Activated T-cell treated with anti-CD3 and anti-CD28 coated beads, Interleukin-2, amount 50 U/mL, for 24 hours (primary cell): ENCODE measurements at regions not wholly inside any gene's neighbourhood (a gene's known extent, or its start where the extent isn't known, plus 50 kb on each side); places are given as distances from the start of the nearest gene placed in this dataset.
"Not testable (repeated sequence)": the region's sequence is repeated elsewhere in the genome, so short reads cannot be mapped to it uniquely, and the experiment has no call there.

Experiments used
- DNase-seq: peaks from one replicate; pipeline ENCODE4 v3.0.0-alpha.2; 2020
- H3K27ac Mint-ChIP-seq: 2 replicates; pipeline ENCODE4 v1.8.0; 2020; ENCODE audit warnings: mild to moderate bottlenecking, mixed read lengths
- H3K27me3 Mint-ChIP-seq: 2 replicates; pipeline ENCODE4 v1.8.0; 2020; ENCODE audit warnings: mixed read lengths
- H3K36me3 Mint-ChIP-seq: 2 replicates; pipeline ENCODE4 v1.8.0; 2020; ENCODE audit warnings: low read depth, mixed read lengths
- H3K4me1 Mint-ChIP-seq: 2 replicates; pipeline ENCODE4 v1.8.0; 2020; ENCODE audit warnings: low read depth, mixed read lengths
- H3K4me3 Mint-ChIP-seq: 2 replicates; pipeline ENCODE4 v1.8.0; 2020; ENCODE audit warnings: mild to moderate bottlenecking, moderate library complexity, mixed read lengths
- H3K9me3 Mint-ChIP-seq: 2 replicates; pipeline ENCODE4 v1.8.0; 2020; ENCODE audit warnings: mixed read lengths

DNA sequence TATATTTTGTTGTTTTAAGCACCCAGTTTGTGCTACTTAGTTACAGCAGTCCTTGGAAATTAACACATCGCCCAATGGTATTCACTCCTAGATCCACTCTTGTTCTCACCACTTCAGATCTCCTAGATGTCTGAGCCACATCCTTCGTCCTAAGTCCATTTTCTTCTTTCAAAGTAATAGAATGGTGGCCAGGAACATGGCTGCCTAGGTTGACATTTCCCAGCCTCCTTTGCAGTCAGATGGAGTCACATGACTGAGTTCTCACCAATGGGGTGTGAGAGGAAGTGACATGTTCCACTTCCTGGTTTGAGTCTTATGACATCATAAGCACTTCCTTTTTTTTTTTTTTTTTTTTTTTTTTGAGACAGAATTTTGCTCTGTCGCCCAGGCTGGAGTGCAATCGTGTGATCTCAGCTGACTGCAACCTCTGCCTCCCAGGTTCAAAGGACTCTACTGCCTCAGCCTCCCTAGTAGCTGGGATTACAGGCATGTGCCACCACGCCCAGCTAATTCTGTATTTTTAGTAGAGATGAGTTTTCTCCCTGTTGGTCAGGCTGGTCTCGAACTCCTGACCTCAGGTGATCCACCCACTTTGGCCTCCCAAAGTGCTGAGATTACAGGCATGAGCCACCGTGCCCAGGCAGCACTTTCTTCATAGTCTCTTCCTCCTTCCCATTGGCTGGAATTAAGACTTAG lies 91.7 kb upstream of the MRI1 start:
- not testable (repeated sequence) for H3K9me3 Mint-ChIP-seq, H3K4me3 Mint-ChIP-seq, H3K27ac Mint-ChIP-seq, H3K4me1 Mint-ChIP-seq, H3K36me3 Mint-ChIP-seq, DNase-seq
- H3K27me3 Mint-ChIP-seq = peaks cover 16% of the 10 kb centered on the region

- peaks cover 10% of the 10 kb centered on the region for H3K9me3 Mint-ChIP-seq
- H3K27ac Mint-ChIP-seq = no peak overlapping the region
- peaks cover 3% of the 10 kb centered on the region for H3K4me1 Mint-ChIP-seq
Measured at GRCh38 chr19:13670846-13671245, 93.5 kb upstream of the MRI1 start.

GRCh38 chr19:13669780-13670355 lies 94.5 kb upstream of the MRI1 start:
- Mint-ChIP-seq H3K9me3 (peaks cover 10% of the 10 kb centered on the region), H3K27me3 (peaks cover 9% of the 10 kb centered on the region), H3K36me3 (peaks cover 5% of the 10 kb centered on the region), H3K27ac (no peak overlapping the region), H3K4me1 (peaks cover 3% of the 10 kb centered on the region), H3K4me3 (no peak overlapping the region)
- no peak for DNase-seq

More at GRCh38 chr19:13670846-13671245, 93.5 kb upstream of the MRI1 start:
- peaks cover 12% of the 10 kb centered on the region for H3K27me3 Mint-ChIP-seq
- no peak overlapping the region for H3K4me3 Mint-ChIP-seq
- DNase-seq = no peak
- peaks cover 5% of the 10 kb centered on the region for H3K36me3 Mint-ChIP-seq

- peaks cover 10% of the 10 kb centered on the region for H3K9me3 Mint-ChIP-seq
- no peak for DNase-seq
- H3K4me1 Mint-ChIP-seq = peaks cover 3% of the 10 kb centered on the region
- H3K27me3 Mint-ChIP-seq = peaks cover 9% of the 10 kb centered on the region
- no peak overlapping the region for H3K4me3 Mint-ChIP-seq
- no peak overlapping the region for H3K27ac Mint-ChIP-seq
- peaks cover 5% of the 10 kb centered on the region for H3K36me3 Mint-ChIP-seq
Measured at GRCh38 chr19:13668964-13669363, 95.4 kb upstream of the MRI1 start.

DNA sequence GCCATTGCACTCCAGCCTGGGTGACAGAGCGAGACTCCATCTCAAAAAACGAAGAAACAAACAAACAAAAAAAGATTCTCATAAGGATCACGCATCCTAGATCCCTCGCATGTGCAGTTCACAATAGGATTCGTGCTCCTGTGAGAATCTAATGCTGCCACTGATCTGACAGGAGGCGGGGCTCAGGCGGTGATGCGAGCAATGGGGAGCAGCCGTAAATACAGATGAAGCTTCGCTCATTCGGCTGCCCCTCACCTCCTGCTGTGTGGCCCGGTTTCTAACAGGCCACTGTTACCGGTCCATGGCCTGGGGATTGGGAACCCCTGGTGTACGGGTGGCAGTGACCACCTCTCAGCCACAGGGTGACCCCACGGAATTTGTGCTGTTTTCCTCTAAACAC lies 98.2 kb upstream of the MRI1 start:
- H3K27ac Mint-ChIP-seq = no peak overlapping the region
- no peaks in the 10 kb centered on the region for H3K4me1 Mint-ChIP-seq
- H3K36me3 Mint-ChIP-seq = no peaks in the 10 kb centered on the region
- DNase-seq = no peak
- H3K4me3 Mint-ChIP-seq = no peak overlapping the region
- peaks cover 5% of the 10 kb centered on the region for H3K27me3 Mint-ChIP-seq
- H3K9me3 Mint-ChIP-seq = no peaks in the 10 kb centered on the region

DNA sequence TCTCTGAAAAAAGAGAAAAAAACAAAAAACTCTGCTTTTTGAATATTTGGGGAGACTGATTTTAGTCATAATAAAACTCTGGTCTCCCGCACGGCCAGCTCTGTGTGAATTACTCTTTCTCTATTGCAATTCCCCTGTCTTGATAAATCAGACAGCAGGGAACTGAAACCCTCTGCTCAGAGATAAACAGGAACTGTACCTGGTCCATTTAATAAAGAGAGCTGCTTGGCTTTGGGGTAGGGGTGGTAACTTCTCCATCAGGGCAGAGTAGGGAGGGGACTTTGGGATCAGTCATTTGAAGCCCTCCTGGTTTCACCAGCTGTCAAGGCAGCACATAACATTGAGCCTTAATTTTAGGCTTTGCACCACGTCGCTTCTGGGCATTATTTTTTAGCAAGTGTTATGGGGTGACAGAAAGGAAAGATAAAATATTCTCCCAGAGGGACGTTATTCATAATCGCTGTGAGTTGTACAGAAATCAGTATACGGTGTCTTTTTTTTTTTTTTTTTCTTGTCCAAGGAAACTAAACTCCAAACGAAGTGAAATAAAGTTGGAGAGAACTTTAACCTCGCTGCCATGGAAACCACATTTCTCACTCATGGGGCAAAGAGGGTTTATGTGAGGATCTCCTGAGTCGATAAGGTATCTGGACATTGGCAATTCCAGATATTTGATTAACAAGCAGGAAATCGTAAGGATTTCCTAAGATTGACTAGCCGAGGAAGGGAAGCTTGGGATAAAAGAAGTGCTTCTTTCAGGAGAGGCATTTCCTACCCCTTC lies 99.0 kb upstream of the MRI1 start:
- Mint-ChIP-seq H3K27ac (no peak overlapping the region), H3K27me3 (peaks cover 4% of the 10 kb centered on the region), H3K9me3 (no peaks in the 10 kb centered on the region), H3K4me3 (no peak overlapping the region), H3K4me1 (no peaks in the 10 kb centered on the region), H3K36me3 (no peaks in the 10 kb centered on the region)
- no peak for DNase-seq

DNA sequence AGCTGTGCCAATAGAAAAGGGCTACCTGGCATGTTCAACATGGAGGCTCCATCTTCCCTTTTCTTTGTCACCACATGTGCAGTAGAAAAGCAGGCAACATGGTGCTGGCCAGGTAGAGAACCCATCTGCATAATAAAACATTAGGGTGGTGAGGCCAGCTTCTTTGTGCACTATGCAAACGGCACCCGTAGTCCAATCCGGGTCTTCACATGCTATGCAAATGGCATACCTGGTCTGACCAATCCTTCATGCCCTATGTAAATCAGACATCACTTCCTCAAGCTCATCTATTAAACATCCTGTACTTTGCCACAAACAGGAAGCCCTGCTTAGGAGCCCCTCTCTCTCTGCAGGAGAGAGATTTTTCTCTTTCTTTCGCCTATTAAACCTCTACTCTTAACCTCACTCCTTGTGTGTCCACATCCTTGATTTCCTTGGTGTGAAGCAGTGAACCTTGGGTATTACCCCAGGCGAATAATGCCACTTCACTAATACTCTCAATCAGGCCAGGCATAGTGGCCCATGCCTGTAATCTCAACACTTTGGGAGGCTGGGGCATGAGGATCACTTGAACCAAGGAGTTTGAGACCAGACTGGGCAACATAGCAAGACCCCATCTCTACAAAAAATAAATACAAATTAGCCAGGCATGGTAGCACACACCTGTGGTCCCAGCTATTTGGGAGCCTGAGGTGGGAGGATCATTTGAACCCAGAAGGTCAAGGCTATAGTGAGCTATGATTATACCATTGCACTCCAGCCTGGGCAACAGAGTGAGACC lies 111.3 kb upstream of the MRI1 start:
- H3K4me1 Mint-ChIP-seq = peaks cover 9% of the 10 kb centered on the region
- H3K9me3 Mint-ChIP-seq = peaks cover 7% of the 10 kb centered on the region
- H3K4me3 Mint-ChIP-seq = no peak overlapping the region
- no peaks in the 10 kb centered on the region for H3K27me3 Mint-ChIP-seq
- no peak for DNase-seq
- no peaks in the 10 kb centered on the region for H3K36me3 Mint-ChIP-seq
- H3K27ac Mint-ChIP-seq = no peak overlapping the region

- H3K9me3 Mint-ChIP-seq = no peaks in the 10 kb centered on the region
- no peak overlapping the region for H3K27ac Mint-ChIP-seq
- no peaks in the 10 kb centered on the region for H3K36me3 Mint-ChIP-seq
- peaks cover 16% of the 10 kb centered on the region for H3K27me3 Mint-ChIP-seq
- no peak for DNase-seq
- H3K4me1 Mint-ChIP-seq = no peaks in the 10 kb centered on the region
- no peak overlapping the region for H3K4me3 Mint-ChIP-seq
Measured at GRCh38 chr19:13646758-13647157, 117.6 kb upstream of the MRI1 start.

GRCh38 chr19:13644645-13645044 lies 119.7 kb upstream of the MRI1 start:
- no peak overlapping the region for H3K4me3 Mint-ChIP-seq
- H3K27ac Mint-ChIP-seq = no peak overlapping the region
- no peak for DNase-seq
- no peaks in the 10 kb centered on the region for H3K36me3 Mint-ChIP-seq
- no peaks in the 10 kb centered on the region for H3K9me3 Mint-ChIP-seq
- peaks cover 21% of the 10 kb centered on the region for H3K27me3 Mint-ChIP-seq
- no peaks in the 10 kb centered on the region for H3K4me1 Mint-ChIP-seq

DNA sequence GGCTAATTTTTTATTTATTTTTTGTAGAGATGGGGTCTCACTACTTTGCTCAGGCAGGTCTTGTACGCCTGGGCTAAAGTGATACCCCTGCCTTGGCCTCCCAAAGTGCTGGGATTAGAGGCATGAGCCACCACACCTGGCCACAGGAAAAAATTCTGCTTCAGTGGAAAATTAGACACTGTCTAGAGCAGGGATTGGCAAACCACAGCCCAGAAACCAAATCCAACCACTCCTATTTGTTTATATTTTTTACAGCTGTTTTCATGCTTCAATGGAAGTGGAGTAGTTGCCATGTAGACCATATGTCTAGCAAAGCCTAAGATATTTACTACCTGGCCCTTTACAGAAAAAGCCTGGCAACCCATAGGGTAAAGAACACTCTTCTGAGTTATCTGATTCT lies 123.7 kb upstream of the MRI1 start:
- no peak for DNase-seq
- Mint-ChIP-seq H3K27me3 (peaks cover 36% of the 10 kb centered on the region), H3K36me3 (no peaks in the 10 kb centered on the region)

DNA sequence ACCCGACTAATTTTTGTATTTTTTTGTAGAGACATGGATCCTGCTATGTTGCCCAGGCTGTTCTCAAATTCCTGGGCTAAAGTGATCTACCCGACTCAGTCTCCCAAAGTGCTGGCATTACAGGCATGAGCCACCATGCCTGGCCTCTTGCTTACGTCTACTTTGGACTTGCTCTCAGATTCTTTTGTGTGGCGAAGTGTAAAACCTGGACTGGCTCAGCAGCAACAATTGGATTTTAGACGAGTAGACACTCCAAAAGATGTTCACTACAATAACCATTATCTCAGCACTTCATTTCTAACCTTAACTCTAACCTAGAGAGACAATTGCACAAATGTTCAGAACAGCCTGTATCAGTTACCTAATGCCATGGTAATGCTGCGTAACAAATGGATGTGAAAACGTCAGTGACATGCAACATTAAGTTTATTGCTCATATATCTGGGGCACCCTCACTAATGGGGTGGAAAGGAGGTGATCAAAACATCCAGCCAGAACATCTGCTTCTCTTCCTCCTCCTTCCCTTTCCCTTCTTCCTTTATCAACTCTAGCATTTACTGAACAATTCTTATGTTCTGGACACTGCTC lies 124.9 kb upstream of the MRI1 start:
- Mint-ChIP-seq H3K36me3 (no peaks in the 10 kb centered on the region), H3K4me1 (peaks cover 5% of the 10 kb centered on the region), H3K27me3 (peaks cover 36% of the 10 kb centered on the region), H3K9me3 (no peaks in the 10 kb centered on the region), H3K27ac (no peak overlapping the region), H3K4me3 (no peak overlapping the region)
- no peak for DNase-seq

More for the DNA sequence above, 123.7 kb upstream of the MRI1 start:
- H3K9me3 Mint-ChIP-seq = no peaks in the 10 kb centered on the region
- H3K4me3 Mint-ChIP-seq = no peak overlapping the region
- H3K27ac Mint-ChIP-seq = no peak overlapping the region
- peaks cover 5% of the 10 kb centered on the region for H3K4me1 Mint-ChIP-seq

- Mint-ChIP-seq H3K27me3 (peaks cover 32% of the 10 kb centered on the region), H3K4me3 (no peak overlapping the region), H3K4me1 (peaks cover 5% of the 10 kb centered on the region), H3K36me3 (no peaks in the 10 kb centered on the region), H3K9me3 (no peaks in the 10 kb centered on the region), H3K27ac (no peak overlapping the region)
- no peak for DNase-seq
Measured at GRCh38 chr19:13637664-13638063, 126.7 kb upstream of the MRI1 start.

DNA sequence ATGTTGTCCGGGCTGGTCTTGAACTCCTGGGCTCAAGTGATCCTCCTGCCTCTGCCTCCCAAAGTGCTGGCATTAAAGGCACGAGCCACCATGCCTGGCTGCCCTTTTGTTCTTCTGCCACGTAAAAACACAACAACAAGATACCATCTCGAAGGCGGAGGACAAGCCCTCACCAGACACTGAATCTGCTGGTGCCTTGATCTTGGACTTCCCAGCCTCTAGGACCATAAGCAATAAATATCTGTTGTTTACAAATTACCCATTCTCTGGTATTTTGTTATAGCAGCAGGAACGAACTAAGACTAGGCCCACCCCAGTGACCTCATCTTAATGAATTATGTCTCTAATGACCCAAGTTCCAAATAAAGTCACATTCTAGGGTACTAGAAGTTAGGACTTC lies 128.4 kb upstream of the CACNA1A start:
- peaks cover 30% of the 10 kb centered on the region for H3K27me3 Mint-ChIP-seq
- DNase-seq = no peak
- H3K9me3 Mint-ChIP-seq = no peaks in the 10 kb centered on the region
- H3K4me3 Mint-ChIP-seq = no peak overlapping the region
- no peaks in the 10 kb centered on the region for H3K36me3 Mint-ChIP-seq
- peaks cover 12% of the 10 kb centered on the region for H3K4me1 Mint-ChIP-seq
- H3K27ac Mint-ChIP-seq = no peak overlapping the region

- Mint-ChIP-seq H3K4me3 (no peak overlapping the region), H3K4me1 (peaks cover 14% of the 10 kb centered on the region), H3K27ac (no peak overlapping the region), H3K36me3 (no peaks in the 10 kb centered on the region), H3K9me3 (no peaks in the 10 kb centered on the region), H3K27me3 (peaks cover 23% of the 10 kb centered on the region)
- no peak for DNase-seq
Measured at GRCh38 chr19:13633522-13633922, 127.2 kb upstream of the CACNA1A start.
